ENCODE measurements at regions not wholly inside any gene's neighbourhood (a gene's known extent, or its start where the extent isn't known, plus 50 kb on each side); places are given as distances from the start of the nearest gene placed in this dataset.
"Not testable (repeated sequence)": the region's sequence is repeated elsewhere in the genome, so short reads cannot be mapped to it uniquely, and the experiment has no call there.

DNA sequence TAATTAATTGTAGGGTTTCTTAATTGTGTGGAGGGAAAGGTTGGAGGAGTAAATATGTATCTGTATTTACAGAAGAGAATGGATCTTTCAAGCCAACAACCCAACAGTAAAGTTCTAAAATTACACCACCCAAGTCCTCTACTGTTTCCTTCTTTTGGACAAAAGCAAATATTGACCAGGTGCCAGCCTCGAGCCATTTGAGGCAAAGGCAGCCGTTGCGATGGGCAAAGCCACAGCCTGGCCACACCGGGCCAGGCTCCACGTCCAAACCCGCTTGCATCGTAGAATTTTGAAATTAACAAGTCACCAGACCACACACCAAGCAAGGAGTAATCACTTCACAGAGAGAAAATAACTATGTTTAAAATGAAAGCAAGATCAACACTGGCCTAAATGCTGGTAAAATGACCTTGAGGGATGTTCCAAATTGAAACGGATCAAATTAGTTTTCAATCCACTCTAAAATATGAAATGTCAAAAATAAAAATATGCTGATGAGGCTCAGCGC, 331.0 kb downstream of the BCL2L11 start:
- H3K18ac ChIP-seq (ENCODE audit: low read depth in 1 of 2, low read length in 2 of 2); H3K4ac ChIP-seq (ENCODE audit: low read depth in 1 of 2, low read length in 2 of 2); DNase-seq; H2AFZ ChIP-seq (ENCODE audit: low read depth, low read length); H4K8ac ChIP-seq (ENCODE audit: low read length); H3K79me1 ChIP-seq (replicated peaks; ENCODE audit: low read length, poor library complexity, severe bottlenecking); H3K14ac ChIP-seq (ENCODE audit: low read length in 2 of 2); H3K23ac ChIP-seq (ENCODE audit: low read length in 2 of 2); H2BK120ac ChIP-seq (ENCODE audit: low read depth, low read length); H3K36me3 ChIP-seq (ENCODE audit: control insufficient read depth in 1 of 2, insufficient read depth in 2 of 2, low read depth in 1 of 2, low read length in 2 of 2); H2BK12ac ChIP-seq (ENCODE audit: low read length in 2 of 2); H2BK15ac ChIP-seq (ENCODE audit: low read depth, poor library complexity, severe bottlenecking); H2AK5ac ChIP-seq (ENCODE audit: low read length, severe bottlenecking); H3K27me3 ChIP-seq (ENCODE audit: control insufficient read depth in 1 of 2, insufficient read depth in 1 of 2, low read length in 2 of 2); H2BK5ac ChIP-seq (ENCODE audit: low read depth, low read length, poor library complexity, severe bottlenecking); H4K91ac ChIP-seq (ENCODE audit: low read length); H3K9me3 ChIP-seq (ENCODE audit: control insufficient read depth, low read length); H3K27ac ChIP-seq (ENCODE audit: low read length, poor library complexity, severe bottlenecking); H3K4me1 ChIP-seq (ENCODE audit: control insufficient read depth, insufficient read depth, low read depth, low read length); H3K4me2 ChIP-seq (ENCODE audit: low read length, poor library complexity, severe bottlenecking): not testable (repeated sequence)
- WGBS, result no CpG with 5 or more reads among the region's 9 CpGs
- H3K4me3 ChIP-seq (ENCODE audit: insufficient read depth in 1 of 2, low read depth in 1 of 2, low read length in 2 of 2), result peak overlapping the region in 1 of 2 experiments; percentile 62
- peak overlapping the region; percentile 82 for H3K9ac ChIP-seq (ENCODE audit: low read length)

DNA sequence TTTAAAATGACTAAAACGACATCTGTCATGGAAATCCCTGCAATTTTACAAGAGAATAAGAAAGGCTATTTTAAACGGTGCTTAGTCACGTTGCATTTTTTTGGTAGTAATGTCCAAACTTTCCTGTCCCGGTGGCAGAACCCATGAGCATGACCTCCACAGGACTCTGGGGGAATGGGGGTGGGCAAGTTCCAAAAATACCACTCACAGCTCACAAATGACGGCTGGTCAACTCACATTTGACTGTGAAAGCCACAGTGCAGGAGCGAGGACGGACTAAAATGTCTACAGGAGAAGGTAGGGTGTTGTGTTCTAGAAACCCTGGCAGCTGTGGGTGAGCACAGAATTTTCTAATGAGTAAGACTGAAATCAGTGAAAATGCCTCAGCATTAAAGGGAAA, 331.5 kb downstream of the BCL2L11 start:
- H2BK120ac ChIP-seq (ENCODE audit: low read depth, low read length); H3K4ac ChIP-seq (ENCODE audit: low read depth in 1 of 2, low read length in 2 of 2); H3K27ac ChIP-seq (ENCODE audit: low read length, poor library complexity, severe bottlenecking); H3K4me1 ChIP-seq (ENCODE audit: control insufficient read depth, insufficient read depth, low read depth, low read length); H2BK15ac ChIP-seq (ENCODE audit: low read depth, poor library complexity, severe bottlenecking); H2BK5ac ChIP-seq (ENCODE audit: low read depth, low read length, poor library complexity, severe bottlenecking); H4K91ac ChIP-seq (ENCODE audit: low read length); H3K4me2 ChIP-seq (ENCODE audit: low read length, poor library complexity, severe bottlenecking); H3K79me1 ChIP-seq (replicated peaks; ENCODE audit: low read length, poor library complexity, severe bottlenecking); H2BK12ac ChIP-seq (ENCODE audit: low read length in 2 of 2); H3K9me3 ChIP-seq (ENCODE audit: control insufficient read depth, low read length); H3K14ac ChIP-seq (ENCODE audit: low read length in 2 of 2); H3K23ac ChIP-seq (ENCODE audit: low read length in 2 of 2); H2AK5ac ChIP-seq (ENCODE audit: low read length, severe bottlenecking); H3K27me3 ChIP-seq (ENCODE audit: control insufficient read depth in 1 of 2, insufficient read depth in 1 of 2, low read length in 2 of 2); DNase-seq; H3K18ac ChIP-seq (ENCODE audit: low read depth in 1 of 2, low read length in 2 of 2); H2AFZ ChIP-seq (ENCODE audit: low read depth, low read length); H3K36me3 ChIP-seq (ENCODE audit: control insufficient read depth in 1 of 2, insufficient read depth in 2 of 2, low read depth in 1 of 2, low read length in 2 of 2); H4K8ac ChIP-seq (ENCODE audit: low read length): not testable (repeated sequence)
- peak overlapping the region; percentile 82 for H3K9ac ChIP-seq (ENCODE audit: low read length)
- WGBS, result no CpG with 5 or more reads among the region's 7 CpGs
- H3K4me3 ChIP-seq (ENCODE audit: insufficient read depth in 1 of 2, low read depth in 1 of 2, low read length in 2 of 2), result peak overlapping the region in 1 of 2 experiments; percentile 62

DNA sequence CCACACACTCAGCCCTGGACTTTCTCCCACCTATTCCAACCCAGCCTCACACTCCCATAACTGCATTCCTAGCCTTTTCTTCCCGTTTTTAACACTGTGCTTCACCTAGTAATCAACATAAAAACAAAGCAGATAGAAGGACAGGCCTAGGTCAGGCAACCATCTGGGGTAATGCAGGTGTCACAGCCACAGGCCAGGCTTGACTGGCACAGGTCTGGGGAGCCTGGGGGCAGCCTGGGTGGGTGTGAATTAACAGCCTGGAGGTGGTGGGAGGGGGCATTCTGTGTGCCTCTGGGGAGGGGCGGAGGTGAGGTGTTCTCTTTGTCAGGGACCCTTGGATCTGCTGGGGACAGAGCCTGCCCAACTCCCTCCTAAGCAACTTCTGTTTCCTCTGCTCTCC, 332.6 kb downstream of the BCL2L11 start:
- not testable (repeated sequence) for H2BK120ac ChIP-seq (ENCODE audit: low read depth, low read length); H2AFZ ChIP-seq (ENCODE audit: low read depth, low read length); H3K18ac ChIP-seq (ENCODE audit: low read depth in 1 of 2, low read length in 2 of 2); H3K14ac ChIP-seq (ENCODE audit: low read length in 2 of 2); H3K4me1 ChIP-seq (ENCODE audit: control insufficient read depth, insufficient read depth, low read depth, low read length); H2BK5ac ChIP-seq (ENCODE audit: low read depth, low read length, poor library complexity, severe bottlenecking); H3K4ac ChIP-seq (ENCODE audit: low read depth in 1 of 2, low read length in 2 of 2); H2AK5ac ChIP-seq (ENCODE audit: low read length, severe bottlenecking); H3K9me3 ChIP-seq (ENCODE audit: control insufficient read depth, low read length); H3K4me2 ChIP-seq (ENCODE audit: low read length, poor library complexity, severe bottlenecking); H4K8ac ChIP-seq (ENCODE audit: low read length); H2BK12ac ChIP-seq (ENCODE audit: low read length in 2 of 2); H3K9ac ChIP-seq (ENCODE audit: low read length); H2BK15ac ChIP-seq (ENCODE audit: low read depth, poor library complexity, severe bottlenecking); H4K91ac ChIP-seq (ENCODE audit: low read length); H3K27ac ChIP-seq (ENCODE audit: low read length, poor library complexity, severe bottlenecking); H3K27me3 ChIP-seq (ENCODE audit: control insufficient read depth in 1 of 2, insufficient read depth in 1 of 2, low read length in 2 of 2); H3K36me3 ChIP-seq (ENCODE audit: control insufficient read depth in 1 of 2, insufficient read depth in 2 of 2, low read depth in 1 of 2, low read length in 2 of 2); DNase-seq; H3K4me3 ChIP-seq (ENCODE audit: insufficient read depth in 1 of 2, low read depth in 1 of 2, low read length in 2 of 2); H3K23ac ChIP-seq (ENCODE audit: low read length in 2 of 2); H3K79me1 ChIP-seq (replicated peaks; ENCODE audit: low read length, poor library complexity, severe bottlenecking)
- no CpG with 5 or more reads among the region's 2 CpGs for WGBS

DNA sequence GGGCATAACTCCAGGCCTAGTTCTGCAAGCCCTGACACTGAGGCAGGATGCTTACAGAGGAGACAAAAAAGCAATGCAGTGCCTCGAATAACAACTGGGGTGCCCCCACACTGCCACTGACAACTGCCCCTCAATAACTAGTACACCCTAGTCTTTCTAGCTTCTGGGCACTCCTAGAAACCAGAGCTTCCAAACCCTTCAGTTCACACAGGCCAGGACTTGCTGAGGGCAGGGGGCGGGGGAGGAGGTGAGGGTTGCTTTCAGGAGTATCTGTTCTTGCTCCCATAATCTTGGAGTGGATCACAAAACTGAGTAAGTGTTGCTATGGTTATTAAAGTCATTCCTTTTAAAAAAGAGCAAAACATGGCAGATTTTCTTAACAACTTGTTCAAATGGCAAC, 333.1 kb downstream of the BCL2L11 start:
- H4K91ac ChIP-seq (ENCODE audit: low read length); DNase-seq; H2AK5ac ChIP-seq (ENCODE audit: low read length, severe bottlenecking); H2BK12ac ChIP-seq (ENCODE audit: low read length in 2 of 2); H3K4me2 ChIP-seq (ENCODE audit: low read length, poor library complexity, severe bottlenecking); H3K14ac ChIP-seq (ENCODE audit: low read length in 2 of 2); H4K8ac ChIP-seq (ENCODE audit: low read length); H3K4me3 ChIP-seq (ENCODE audit: insufficient read depth in 1 of 2, low read depth in 1 of 2, low read length in 2 of 2); H2BK120ac ChIP-seq (ENCODE audit: low read depth, low read length); H2BK15ac ChIP-seq (ENCODE audit: low read depth, poor library complexity, severe bottlenecking); H3K79me1 ChIP-seq (replicated peaks; ENCODE audit: low read length, poor library complexity, severe bottlenecking); H3K9me3 ChIP-seq (ENCODE audit: control insufficient read depth, low read length); H3K4me1 ChIP-seq (ENCODE audit: control insufficient read depth, insufficient read depth, low read depth, low read length); H3K27ac ChIP-seq (ENCODE audit: low read length, poor library complexity, severe bottlenecking); H2AFZ ChIP-seq (ENCODE audit: low read depth, low read length); H2BK5ac ChIP-seq (ENCODE audit: low read depth, low read length, poor library complexity, severe bottlenecking); H3K23ac ChIP-seq (ENCODE audit: low read length in 2 of 2); H3K36me3 ChIP-seq (ENCODE audit: control insufficient read depth in 1 of 2, insufficient read depth in 2 of 2, low read depth in 1 of 2, low read length in 2 of 2); H3K27me3 ChIP-seq (ENCODE audit: control insufficient read depth in 1 of 2, insufficient read depth in 1 of 2, low read length in 2 of 2); H3K4ac ChIP-seq (ENCODE audit: low read depth in 1 of 2, low read length in 2 of 2); H3K9ac ChIP-seq (ENCODE audit: low read length); H3K18ac ChIP-seq (ENCODE audit: low read depth in 1 of 2, low read length in 2 of 2): not testable (repeated sequence)
- WGBS, result no CpG with 5 or more reads among the region's 2 CpGs

Measured in mesenchymal stem cell (in vitro differentiated cells and primary cell).